ENCODE measurements at regions not wholly inside any gene's neighbourhood (a gene's known extent, or its start where the extent isn't known, plus 50 kb on each side); places are given as distances from the start of the nearest gene placed in this dataset.

- WGBS (ENCODE audit: insufficient coverage, insufficient read length) = no CpG with 5 or more reads among the region's 2 CpGs
- no peak for DNase-seq (ENCODE audit: low read depth, low spot score)
- no peak overlapping the region for H3K27ac ChIP-seq (ENCODE audit: low read length)
- no peaks in the 10 kb centered on the region for H3K9me3 ChIP-seq (ENCODE audit: control insufficient read depth, insufficient read depth, low read length)
- H3K36me3 ChIP-seq (ENCODE audit: control insufficient read depth, insufficient read depth, low read length) = no peaks in the 10 kb centered on the region
- H3K4me3 ChIP-seq (ENCODE audit: low read length) = no peak overlapping the region
- H3K27me3 ChIP-seq (ENCODE audit: control insufficient read depth, insufficient read depth, low read length) = no peaks in the 10 kb centered on the region
- H3K4me1 ChIP-seq (ENCODE audit: control insufficient read depth, insufficient read depth, low read length) = no peaks in the 10 kb centered on the region
Observed at GRCh38 chr4:130468340-130468739, 1372.4 kb downstream of the C4orf33 start.

GRCh38 chr4:130478406-130478805 is 1382.5 kb downstream of the C4orf33 start:
- Histone ChIP-seq H3K9me3 (ENCODE audit: control insufficient read depth, insufficient read depth, low read length) (no peaks in the 10 kb centered on the region), H3K36me3 (ENCODE audit: control insufficient read depth, insufficient read depth, low read length) (no peaks in the 10 kb centered on the region), H3K27me3 (ENCODE audit: control insufficient read depth, insufficient read depth, low read length) (no peaks in the 10 kb centered on the region), H3K4me3 (ENCODE audit: low read length) (no peak overlapping the region), H3K4me1 (ENCODE audit: control insufficient read depth, insufficient read depth, low read length) (peaks cover 2% of the 10 kb centered on the region; the same call in 1 of the 2 replicates), H3K27ac (ENCODE audit: low read length) (no peak overlapping the region)
- no peak for DNase-seq (ENCODE audit: low read depth, low spot score)
- no CpG with 5 or more reads among the region's 3 CpGs for WGBS (ENCODE audit: insufficient coverage, insufficient read length)

GRCh38 chr4:130479020-130479419 is 1383.1 kb downstream of the C4orf33 start:
- Histone ChIP-seq H3K36me3 (ENCODE audit: control insufficient read depth, insufficient read depth, low read length) (no peaks in the 10 kb centered on the region), H3K4me3 (ENCODE audit: low read length) (no peak overlapping the region), H3K27me3 (ENCODE audit: control insufficient read depth, insufficient read depth, low read length) (no peaks in the 10 kb centered on the region), H3K27ac (ENCODE audit: low read length) (no peak overlapping the region), H3K9me3 (ENCODE audit: control insufficient read depth, insufficient read depth, low read length) (no peaks in the 10 kb centered on the region), H3K4me1 (ENCODE audit: control insufficient read depth, insufficient read depth, low read length) (peaks cover 2% of the 10 kb centered on the region; the same call in 1 of the 2 replicates)
- WGBS (ENCODE audit: insufficient coverage, insufficient read length) = no CpG with 5 or more reads among the region's 1 CpG
- no peak for DNase-seq (ENCODE audit: low read depth, low spot score)

DNA sequence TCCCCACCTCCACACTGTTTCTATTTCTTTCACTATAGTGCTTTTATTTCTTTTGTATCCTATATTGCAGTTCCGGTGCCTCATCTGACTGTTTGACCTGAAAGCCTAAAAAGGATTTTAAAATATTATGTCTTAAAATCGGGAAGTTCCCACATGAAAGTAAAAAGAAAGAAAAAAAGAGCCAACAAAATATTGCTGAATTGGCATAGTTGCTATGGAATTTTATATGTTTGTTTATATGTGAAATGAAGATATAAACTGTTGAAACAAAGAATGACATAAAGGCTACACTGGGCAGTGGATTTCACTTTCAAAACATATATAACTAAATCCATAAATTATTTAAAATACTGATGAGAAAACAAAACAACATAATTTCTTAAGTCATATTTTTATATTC is 1383.7 kb downstream of the C4orf33 start:
- no peaks in the 10 kb centered on the region for H3K36me3 ChIP-seq (ENCODE audit: control insufficient read depth, insufficient read depth, low read length)
- no CpG with 5 or more reads among the region's 2 CpGs for WGBS (ENCODE audit: insufficient coverage, insufficient read length)
- H3K4me1 ChIP-seq (ENCODE audit: control insufficient read depth, insufficient read depth, low read length) = peaks cover 2% of the 10 kb centered on the region; the same call in 1 of the 2 replicates

DNA sequence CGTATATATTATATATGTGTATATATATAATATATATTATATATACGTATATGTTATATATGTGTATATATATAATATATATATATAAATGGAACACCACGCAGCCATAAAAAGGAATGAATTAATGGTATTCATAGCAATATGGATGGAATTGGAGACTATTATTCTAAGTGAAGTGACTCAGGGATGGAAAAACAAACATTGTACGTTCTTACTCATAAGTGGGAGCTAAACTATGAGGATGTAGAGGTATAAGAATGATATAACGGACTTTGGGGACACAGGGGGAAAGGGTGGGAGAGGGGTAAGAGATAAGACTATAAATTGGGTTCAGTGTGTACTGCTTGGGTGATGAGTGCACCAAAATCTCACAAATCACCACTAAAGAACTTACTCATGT is 1388.9 kb downstream of the C4orf33 start:
- Histone ChIP-seq H3K4me1 (ENCODE audit: control insufficient read depth, insufficient read depth, low read length) (no peaks in the 10 kb centered on the region), H3K27me3 (ENCODE audit: control insufficient read depth, insufficient read depth, low read length) (no peaks in the 10 kb centered on the region), H3K9me3 (ENCODE audit: control insufficient read depth, insufficient read depth, low read length) (no peaks in the 10 kb centered on the region), H3K36me3 (ENCODE audit: control insufficient read depth, insufficient read depth, low read length) (no peaks in the 10 kb centered on the region), H3K4me3 (ENCODE audit: low read length) (no peak overlapping the region), H3K27ac (ENCODE audit: low read length) (no peak overlapping the region)
- WGBS (ENCODE audit: insufficient coverage, insufficient read length) = no CpG with 5 or more reads among the region's 5 CpGs
- DNase-seq (ENCODE audit: low read depth, low spot score) = no peak

More for the DNA sequence above, 1383.7 kb downstream of the C4orf33 start:
- no peaks in the 10 kb centered on the region for H3K27me3 ChIP-seq (ENCODE audit: control insufficient read depth, insufficient read depth, low read length)
- H3K9me3 ChIP-seq (ENCODE audit: control insufficient read depth, insufficient read depth, low read length) = no peaks in the 10 kb centered on the region
- no peak overlapping the region for H3K27ac ChIP-seq (ENCODE audit: low read length)
- no peak for DNase-seq (ENCODE audit: low read depth, low spot score)
- no peak overlapping the region for H3K4me3 ChIP-seq (ENCODE audit: low read length)

- WGBS (ENCODE audit: insufficient coverage, insufficient read length) = no CpG with 5 or more reads among the region's 3 CpGs
- H3K27me3 ChIP-seq (ENCODE audit: control insufficient read depth, insufficient read depth, low read length) = no peaks in the 10 kb centered on the region
- no peaks in the 10 kb centered on the region for H3K4me1 ChIP-seq (ENCODE audit: control insufficient read depth, insufficient read depth, low read length)
- no peak overlapping the region for H3K27ac ChIP-seq (ENCODE audit: low read length)
- no peak overlapping the region for H3K4me3 ChIP-seq (ENCODE audit: low read length)
- no peaks in the 10 kb centered on the region for H3K9me3 ChIP-seq (ENCODE audit: control insufficient read depth, insufficient read depth, low read length)
- H3K36me3 ChIP-seq (ENCODE audit: control insufficient read depth, insufficient read depth, low read length) = no peaks in the 10 kb centered on the region
- no peak for DNase-seq (ENCODE audit: low read depth, low spot score)
Observed at GRCh38 chr4:130485371-130485770, 1389.4 kb downstream of the C4orf33 start.

DNA sequence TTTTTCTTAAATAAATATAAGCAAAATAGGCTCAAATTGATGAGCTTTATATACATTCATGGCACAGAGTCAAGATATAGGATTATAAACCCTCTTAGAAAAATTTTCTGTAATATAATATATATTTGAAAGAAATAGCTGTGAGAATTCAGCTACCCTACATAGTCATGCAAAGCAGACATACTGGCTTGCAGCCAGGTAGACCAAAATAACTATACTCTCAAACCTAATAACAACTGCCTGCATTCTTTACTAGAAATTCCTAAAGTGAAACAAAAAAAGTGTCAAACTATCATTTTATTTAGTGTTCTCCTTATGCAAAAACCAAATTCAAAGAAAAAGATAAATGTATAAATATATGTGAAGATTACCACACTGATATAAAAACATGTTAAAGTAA is 1390.2 kb downstream of the C4orf33 start:
- Histone ChIP-seq H3K4me1 (ENCODE audit: control insufficient read depth, insufficient read depth, low read length) (no peaks in the 10 kb centered on the region), H3K9me3 (ENCODE audit: control insufficient read depth, insufficient read depth, low read length) (no peaks in the 10 kb centered on the region), H3K27me3 (ENCODE audit: control insufficient read depth, insufficient read depth, low read length) (no peaks in the 10 kb centered on the region), H3K36me3 (ENCODE audit: control insufficient read depth, insufficient read depth, low read length) (no peaks in the 10 kb centered on the region), H3K27ac (ENCODE audit: low read length) (no peak overlapping the region), H3K4me3 (ENCODE audit: low read length) (no peak overlapping the region)
- no peak for DNase-seq (ENCODE audit: low read depth, low spot score)

GRCh38 chr4:130486841-130487240 is 1390.9 kb downstream of the C4orf33 start:
- Histone ChIP-seq H3K36me3 (ENCODE audit: control insufficient read depth, insufficient read depth, low read length) (no peaks in the 10 kb centered on the region), H3K27me3 (ENCODE audit: control insufficient read depth, insufficient read depth, low read length) (no peaks in the 10 kb centered on the region), H3K9me3 (ENCODE audit: control insufficient read depth, insufficient read depth, low read length) (no peaks in the 10 kb centered on the region), H3K4me3 (ENCODE audit: low read length) (no peak overlapping the region), H3K4me1 (ENCODE audit: control insufficient read depth, insufficient read depth, low read length) (no peaks in the 10 kb centered on the region), H3K27ac (ENCODE audit: low read length) (no peak overlapping the region)
- DNase-seq (ENCODE audit: low read depth, low spot score) = no peak

- no peaks in the 10 kb centered on the region for H3K36me3 ChIP-seq (ENCODE audit: control insufficient read depth, insufficient read depth, low read length)
- WGBS (ENCODE audit: insufficient coverage, insufficient read length) = no CpG with 5 or more reads among the region's 3 CpGs
- H3K9me3 ChIP-seq (ENCODE audit: control insufficient read depth, insufficient read depth, low read length) = no peaks in the 10 kb centered on the region
- no peaks in the 10 kb centered on the region for H3K4me1 ChIP-seq (ENCODE audit: control insufficient read depth, insufficient read depth, low read length)
- no peak overlapping the region for H3K27ac ChIP-seq (ENCODE audit: low read length)
- DNase-seq (ENCODE audit: low read depth, low spot score) = no peak
- H3K27me3 ChIP-seq (ENCODE audit: control insufficient read depth, insufficient read depth, low read length) = no peaks in the 10 kb centered on the region
- H3K4me3 ChIP-seq (ENCODE audit: low read length) = no peak overlapping the region
Observed at GRCh38 chr4:130510661-130511060, 1414.7 kb downstream of the C4orf33 start.

DNA sequence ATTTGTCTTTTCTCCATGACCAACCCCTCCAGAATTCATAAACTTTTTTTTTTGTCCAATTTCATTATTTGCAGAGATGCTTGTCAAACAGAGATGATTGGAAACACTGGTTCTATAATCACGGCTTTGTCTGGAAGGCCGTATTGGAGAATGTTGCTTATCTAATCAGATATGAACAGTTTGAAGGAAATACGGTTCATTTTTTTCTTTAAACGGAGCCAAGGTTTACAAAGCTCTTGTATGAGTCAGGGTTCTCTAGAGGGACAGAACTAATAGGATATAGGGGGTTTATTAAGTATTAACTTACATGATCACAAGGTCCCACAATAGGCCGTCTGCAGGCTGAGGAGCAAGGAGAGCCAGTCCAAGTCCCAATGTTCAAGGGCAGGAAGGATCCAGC is 1415.8 kb downstream of the C4orf33 start:
- Histone ChIP-seq H3K4me1 (ENCODE audit: control insufficient read depth, insufficient read depth, low read length) (no peaks in the 10 kb centered on the region), H3K27ac (ENCODE audit: low read length) (no peak overlapping the region), H3K27me3 (ENCODE audit: control insufficient read depth, insufficient read depth, low read length) (no peaks in the 10 kb centered on the region), H3K36me3 (ENCODE audit: control insufficient read depth, insufficient read depth, low read length) (no peaks in the 10 kb centered on the region), H3K9me3 (ENCODE audit: control insufficient read depth, insufficient read depth, low read length) (no peaks in the 10 kb centered on the region), H3K4me3 (ENCODE audit: low read length) (no peak overlapping the region)
- no peak for DNase-seq (ENCODE audit: low read depth, low spot score)
- WGBS (ENCODE audit: insufficient coverage, insufficient read length) = no CpG with 5 or more reads among the region's 5 CpGs

DNA sequence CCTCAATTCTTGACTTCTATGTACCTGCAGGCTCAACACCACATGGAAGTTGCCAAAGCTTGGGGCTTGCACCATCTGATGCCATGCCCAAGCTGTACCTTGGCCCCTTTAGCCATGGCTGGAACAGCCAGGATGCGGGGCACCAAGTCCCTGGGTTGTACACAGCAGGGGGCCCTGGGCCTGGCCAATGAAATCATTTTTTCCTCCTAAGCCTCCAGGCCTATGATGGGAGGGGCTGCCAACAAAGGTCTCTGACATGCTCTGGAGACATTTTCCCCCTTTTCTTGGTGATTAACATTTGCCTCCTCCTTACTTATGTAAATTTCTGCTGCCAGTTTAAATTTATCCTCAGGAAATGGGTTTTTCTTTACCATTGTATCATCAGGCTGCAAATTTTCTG is 1428.1 kb downstream of the C4orf33 start:
- DNase-seq (ENCODE audit: low read depth, low spot score) = no peak
- no peak overlapping the region for H3K27ac ChIP-seq (ENCODE audit: low read length)

More for the DNA sequence above, 1428.1 kb downstream of the C4orf33 start:
- no CpG with 5 or more reads among the region's 1 CpG for WGBS (ENCODE audit: insufficient coverage, insufficient read length)
- Histone ChIP-seq H3K4me1 (ENCODE audit: control insufficient read depth, insufficient read depth, low read length) (no peaks in the 10 kb centered on the region), H3K36me3 (ENCODE audit: control insufficient read depth, insufficient read depth, low read length) (no peaks in the 10 kb centered on the region), H3K9me3 (ENCODE audit: control insufficient read depth, insufficient read depth, low read length) (peaks cover 2% of the 10 kb centered on the region; the same call in 1 of the 2 replicates), H3K27me3 (ENCODE audit: control insufficient read depth, insufficient read depth, low read length) (no peaks in the 10 kb centered on the region), H3K4me3 (ENCODE audit: low read length) (no peak overlapping the region)

Measured in iPS DF 6.9 (cell line).